ENCODE measurements at regions not wholly inside any gene's neighbourhood (a gene's known extent, or its start where the extent isn't known, plus 50 kb on each side); places are given as distances from the start of the nearest gene placed in this dataset.

DNA sequence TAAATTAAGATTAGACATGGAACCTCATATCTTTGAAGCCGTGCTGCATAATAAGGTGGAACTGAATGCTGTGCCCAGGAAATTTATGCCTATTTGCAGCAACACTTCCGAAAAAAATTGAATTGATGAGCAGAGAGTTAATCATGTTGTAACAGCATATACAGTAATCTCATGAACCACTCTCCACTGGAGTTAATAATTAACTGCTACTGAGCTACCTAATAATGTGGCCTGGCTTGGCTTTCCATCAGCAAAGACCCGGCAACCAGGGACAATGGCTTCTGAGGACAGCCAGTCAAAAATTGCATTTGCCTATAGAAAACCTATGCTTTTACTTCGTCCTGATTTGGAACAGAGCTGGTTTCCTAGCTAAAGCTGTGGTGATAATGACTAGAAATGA lies 63.8 kb upstream of the GATB start:
- TF ChIP-seq CTCF (IDR thresholded peaks at IDR 0.05) (no peak), POLR2AphosphoS5 (IDR thresholded peaks at IDR 0.05) (no peak), POLR2A (IDR thresholded peaks at IDR 0.05) (no peak)

Data from upper lobe of left lung (tissue), 4 donors.